ENCODE measurements at regions not wholly inside any gene's neighbourhood (a gene's known extent, or its start where the extent isn't known, plus 50 kb on each side); places are given as distances from the start of the nearest gene placed in this dataset.
"Not testable (repeated sequence)": the region's sequence is repeated elsewhere in the genome, so short reads cannot be mapped to it uniquely, and the experiment has no call there.

- in situ Hi-C loops (cut with HindIII; ENCODE audit: low pct_ligation_motif_present, low sequenced_read_pairs), result no loop called here
- no peak overlapping the region for H3K4me3 ChIP-seq (ENCODE audit: low read depth, low read length)
- no peak for DNase-seq
- no peaks in the 10 kb centered on the region for H3K36me3 ChIP-seq (replicated peaks)
- H3K27ac ChIP-seq, result no peak overlapping the region
- no peak for TF ChIP-seq CTCF (IDR thresholded peaks at IDR 0.05; ENCODE audit: low read depth, low read length, missing control alignments)
- no peaks in the 10 kb centered on the region for H3K27me3 ChIP-seq (replicated peaks)
These were observed 195.3 kb upstream of the AHR start for GRCh38 chr7:17103170-17103569.

- no peaks in the 10 kb centered on the region for H3K27me3 ChIP-seq (replicated peaks)
- DNase-seq, result no peak
- in situ Hi-C loops (cut with HindIII; ENCODE audit: low pct_ligation_motif_present, low sequenced_read_pairs), result no loop called here
- H3K27ac ChIP-seq, result no peak overlapping the region
- no peak overlapping the region for H3K4me3 ChIP-seq (ENCODE audit: low read depth, low read length)
- no peaks in the 10 kb centered on the region for H3K36me3 ChIP-seq (replicated peaks)
- no peak for TF ChIP-seq CTCF (IDR thresholded peaks at IDR 0.05; ENCODE audit: low read depth, low read length, missing control alignments)
These were observed 194.5 kb upstream of the AHR start for GRCh38 chr7:17103984-17104383.

GRCh38 chr7:17104419-17104818, 194.0 kb upstream of the AHR start:
- DNase-seq, result no peak
- Histone ChIP-seq H3K4me3 (ENCODE audit: low read depth, low read length) (no peak overlapping the region), H3K36me3 (replicated peaks) (no peaks in the 10 kb centered on the region), H3K27ac (no peak overlapping the region), H3K27me3 (replicated peaks) (no peaks in the 10 kb centered on the region)
- in situ Hi-C loops (cut with HindIII; ENCODE audit: low pct_ligation_motif_present, low sequenced_read_pairs), result no loop called here
- TF ChIP-seq CTCF (IDR thresholded peaks at IDR 0.05; ENCODE audit: low read depth, low read length, missing control alignments), result no peak

- TF ChIP-seq CTCF (IDR thresholded peaks at IDR 0.05; ENCODE audit: low read depth, low read length, missing control alignments), result no peak
- in situ Hi-C loops (cut with HindIII; ENCODE audit: low pct_ligation_motif_present, low sequenced_read_pairs), result no loop called here
- DNase-seq, result no peak
- no peaks in the 10 kb centered on the region for H3K27me3 ChIP-seq (replicated peaks)
- no peak overlapping the region for H3K27ac ChIP-seq
- H3K36me3 ChIP-seq (replicated peaks), result no peaks in the 10 kb centered on the region
- no peak overlapping the region for H3K4me3 ChIP-seq (ENCODE audit: low read depth, low read length)
These were observed 192.8 kb upstream of the AHR start for GRCh38 chr7:17105701-17106100.

- Histone ChIP-seq H3K36me3 (replicated peaks) (no peaks in the 10 kb centered on the region), H3K27ac (no peak overlapping the region), H3K27me3 (replicated peaks) (no peaks in the 10 kb centered on the region), H3K4me3 (ENCODE audit: low read depth, low read length) (no peak overlapping the region)
- in situ Hi-C loops (cut with HindIII; ENCODE audit: low pct_ligation_motif_present, low sequenced_read_pairs), result no loop called here
- TF ChIP-seq CTCF (IDR thresholded peaks at IDR 0.05; ENCODE audit: low read depth, low read length, missing control alignments), result no peak
- no peak for DNase-seq
These were observed 190.3 kb upstream of the AHR start for GRCh38 chr7:17108049-17108584.

- no peak for TF ChIP-seq CTCF (IDR thresholded peaks at IDR 0.05; ENCODE audit: low read depth, low read length, missing control alignments)
- Histone ChIP-seq H3K27ac (no peak overlapping the region), H3K4me3 (ENCODE audit: low read depth, low read length) (no peak overlapping the region), H3K36me3 (replicated peaks) (no peaks in the 10 kb centered on the region), H3K27me3 (replicated peaks) (no peaks in the 10 kb centered on the region)
- in situ Hi-C loops (cut with HindIII; ENCODE audit: low pct_ligation_motif_present, low sequenced_read_pairs), result no loop called here
- DNase-seq, result peak; percentile 42
These were observed 189.4 kb upstream of the AHR start for GRCh38 chr7:17109020-17109419.

GRCh38 chr7:17113770-17114169, 184.7 kb upstream of the AHR start:
- in situ Hi-C loops (cut with HindIII; ENCODE audit: low pct_ligation_motif_present, low sequenced_read_pairs); H3K4me3 ChIP-seq (ENCODE audit: low read depth, low read length); H3K27me3 ChIP-seq (replicated peaks); H3K36me3 ChIP-seq (replicated peaks); H3K27ac ChIP-seq; DNase-seq: not testable (repeated sequence)

All from brain microvascular endothelial cell (primary cell).